Central memory CD4-positive, alpha-beta T cell (primary cell): ENCODE measurements at regions not wholly inside any gene's neighbourhood (a gene's known extent, or its start where the extent isn't known, plus 50 kb on each side); places are given as distances from the start of the nearest gene placed in this dataset.
A peak's percentile ranks its signal among the peaks of the same experiment; 100 is the strongest.
"Not testable (repeated sequence)": the region's sequence is repeated elsewhere in the genome, so short reads cannot be mapped to it uniquely, and the experiment has no call there.

ENCODE experiments used
- DNase-seq: peaks from one replicate; pipeline ENCODE4 v3.0.0; 2022

DNA sequence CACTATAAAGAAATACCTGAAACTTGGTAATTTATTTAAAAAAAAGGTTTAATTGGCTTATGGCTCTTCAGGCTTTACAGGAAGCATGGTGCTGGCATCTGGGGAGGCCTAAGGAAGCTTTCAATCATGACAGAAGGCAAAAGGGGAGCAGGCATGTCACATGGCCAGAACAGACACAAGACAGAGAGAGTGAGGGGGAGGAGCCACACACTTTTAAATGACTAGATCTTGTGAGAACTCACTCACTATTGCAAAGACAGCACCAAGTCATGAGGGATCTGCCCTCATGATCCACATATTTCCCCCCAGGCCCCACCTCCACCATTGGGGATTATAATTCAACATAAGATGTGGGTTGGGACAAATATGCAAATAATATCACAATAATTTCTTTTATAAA, 355.6 kb downstream of the DAD1 start:
- no peak for DNase-seq

DNA sequence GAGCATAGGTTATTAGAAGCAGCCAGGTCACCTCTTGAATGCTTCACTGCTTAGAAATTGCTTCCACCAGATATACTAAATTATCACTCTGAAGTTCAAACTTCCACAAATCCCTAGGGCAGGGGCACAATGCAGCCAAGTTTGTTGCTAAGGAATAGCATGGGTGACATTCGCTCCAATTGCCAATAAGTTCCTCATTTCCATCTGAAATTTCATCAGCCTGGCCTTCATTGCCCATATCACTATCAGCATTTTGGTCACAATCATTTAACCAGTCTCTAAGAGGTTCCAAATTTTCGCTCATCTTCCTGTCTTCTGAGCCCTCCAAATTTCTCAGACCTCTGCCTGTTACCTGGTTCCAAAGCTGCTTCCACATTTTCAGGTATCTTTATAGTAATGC, 356.1 kb downstream of the DAD1 start:
- DNase-seq, result no peak

DNA sequence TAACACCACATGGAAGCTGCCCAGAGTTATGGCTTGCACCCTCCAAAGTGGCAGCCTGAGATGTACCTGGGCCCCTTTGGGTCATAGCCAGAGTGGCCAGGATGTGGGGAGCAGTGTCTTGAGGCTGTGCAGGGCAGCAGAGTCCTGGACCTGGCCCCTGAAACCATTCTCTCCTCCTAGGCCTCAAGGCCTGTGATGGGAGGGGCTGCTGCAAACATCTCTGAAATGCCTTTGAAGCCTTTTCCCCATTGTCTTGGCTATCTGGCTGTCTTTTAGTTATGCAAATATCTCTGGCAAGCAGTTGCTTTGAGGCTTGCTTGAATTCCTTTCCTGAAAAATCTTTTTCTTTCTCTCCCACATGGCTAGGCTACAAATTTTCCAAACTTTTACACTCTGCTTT, 356.5 kb downstream of the DAD1 start:
- no peak for DNase-seq

DNA sequence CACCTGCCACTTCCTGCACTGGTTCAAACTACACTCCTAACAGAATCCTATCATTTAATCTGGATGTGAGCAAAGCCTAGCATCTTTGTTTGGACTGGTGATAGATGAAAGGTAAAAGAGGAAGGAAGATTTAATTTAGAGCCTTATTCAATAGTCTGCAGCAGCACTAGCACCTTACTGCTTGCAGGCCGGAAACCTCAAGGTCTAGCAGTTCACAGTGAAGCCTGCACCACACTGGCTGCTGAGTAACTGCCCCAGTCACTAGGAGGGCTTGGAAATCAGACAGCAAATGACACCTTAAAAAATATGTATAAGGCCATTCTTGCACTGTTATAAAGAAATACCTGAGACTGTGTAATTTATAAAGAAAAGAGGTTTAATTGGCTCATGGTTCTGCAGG, 358.0 kb downstream of the DAD1 start:
- DNase-seq, result peak; percentile 14

DNA sequence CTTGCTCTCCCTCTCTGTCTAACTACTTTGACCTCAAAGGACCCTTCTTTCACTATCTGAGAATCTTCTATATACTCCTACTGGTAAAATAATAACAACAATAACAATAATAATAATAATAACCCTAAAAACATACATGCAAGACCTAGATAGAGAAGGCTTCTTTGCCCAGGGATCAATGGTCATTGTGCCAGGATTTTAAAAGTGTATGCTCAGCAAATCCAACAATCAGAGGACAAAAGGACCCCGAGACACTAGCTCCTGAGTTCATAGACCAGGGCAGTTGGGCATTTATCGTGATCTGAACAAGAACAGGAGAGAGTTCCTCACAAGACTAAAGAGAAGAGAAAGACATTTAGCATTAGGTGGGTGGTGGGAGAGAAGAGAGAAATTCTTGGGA, 358.5 kb downstream of the DAD1 start:
- DNase-seq, result no peak

DNA sequence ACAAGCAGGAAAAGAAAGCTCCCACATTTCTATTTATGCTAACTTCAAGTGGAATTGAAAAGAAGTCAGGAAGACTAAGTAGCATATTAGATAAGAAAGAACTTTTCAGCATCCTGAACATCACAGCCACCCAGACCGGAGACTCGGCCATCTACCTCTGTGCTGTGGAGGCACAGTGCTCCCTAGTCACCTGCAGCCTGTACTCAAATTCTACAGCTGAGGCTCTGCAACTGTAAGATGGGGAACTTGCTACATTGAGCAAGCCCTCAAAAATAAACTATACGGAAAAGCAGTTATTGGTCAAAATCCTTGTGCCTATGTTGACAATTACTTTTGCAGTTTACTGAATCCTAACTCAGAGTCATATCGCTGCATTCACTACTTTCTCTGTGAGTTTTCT, 361.9 kb downstream of the DAD1 start:
- DNase-seq, result no peak

DNA sequence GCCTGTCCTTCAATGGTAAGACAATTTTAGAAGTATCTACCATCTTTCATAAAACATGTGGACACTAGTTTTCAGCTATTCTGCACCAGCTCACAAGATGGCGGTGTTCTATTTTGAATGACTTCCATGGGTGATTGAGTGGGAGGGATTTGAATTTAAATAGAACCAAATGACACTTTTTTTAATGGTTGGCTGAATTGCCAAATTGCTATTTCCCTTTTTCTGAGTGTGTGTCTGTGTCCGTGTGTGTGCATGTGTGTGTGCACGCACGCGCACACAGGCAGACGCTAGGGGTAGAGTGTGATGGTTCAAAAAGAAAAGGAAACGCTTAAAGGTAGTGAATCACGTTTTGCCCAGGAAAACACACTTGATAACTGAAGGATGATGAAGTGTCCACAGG, 362.6 kb downstream of the DAD1 start:
- DNase-seq, result peak; percentile 32

DNA sequence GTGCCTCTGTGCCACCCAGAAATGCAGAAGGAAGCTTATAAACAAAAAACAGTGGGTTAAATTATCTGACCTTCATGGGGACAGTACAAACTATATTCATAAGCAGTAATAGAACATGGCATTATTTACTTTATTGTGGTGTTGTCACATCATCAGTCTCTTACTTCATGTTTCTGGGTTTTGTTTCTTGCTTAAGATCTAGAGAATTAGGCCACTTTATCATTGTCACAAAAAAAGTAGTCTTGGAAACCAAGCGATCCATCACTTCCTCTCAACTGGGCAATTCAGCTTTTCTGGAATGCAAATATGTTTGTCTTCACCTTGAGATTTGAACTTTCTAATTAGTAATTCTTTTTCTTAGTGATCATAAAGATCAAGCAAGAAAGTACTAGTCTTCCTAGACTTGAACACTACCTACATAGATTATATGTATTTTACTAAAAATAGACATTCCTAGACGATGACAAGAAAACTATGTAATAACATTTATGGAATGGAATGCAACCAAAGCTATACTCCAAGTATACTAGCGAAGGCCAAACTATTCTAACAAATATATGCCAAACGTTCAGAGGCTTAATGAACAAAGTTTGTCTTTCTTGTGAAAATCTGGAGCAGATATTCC, 363.4 kb downstream of the DAD1 start:
- no peak for DNase-seq

DNA sequence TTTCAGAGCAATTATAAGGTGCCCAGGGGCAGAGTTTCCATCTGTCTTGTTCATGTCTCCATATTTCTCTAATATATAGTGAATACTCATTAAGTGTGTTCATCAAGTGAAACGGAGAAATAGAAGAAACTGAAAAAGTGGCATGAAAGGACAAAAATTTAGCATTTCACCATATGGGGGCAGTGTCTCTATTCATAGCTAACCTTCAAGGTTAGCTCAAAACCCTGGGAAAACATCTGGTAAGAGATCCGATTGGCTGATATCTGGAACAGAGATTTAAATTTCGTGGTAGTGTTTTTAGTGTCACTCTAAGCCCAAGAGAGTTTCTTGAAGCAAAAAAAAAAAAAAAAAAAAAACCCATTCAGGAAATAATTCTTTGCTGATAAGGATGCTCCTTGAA, 367.5 kb downstream of the DAD1 start:
- peak; percentile 9 for DNase-seq

DNA sequence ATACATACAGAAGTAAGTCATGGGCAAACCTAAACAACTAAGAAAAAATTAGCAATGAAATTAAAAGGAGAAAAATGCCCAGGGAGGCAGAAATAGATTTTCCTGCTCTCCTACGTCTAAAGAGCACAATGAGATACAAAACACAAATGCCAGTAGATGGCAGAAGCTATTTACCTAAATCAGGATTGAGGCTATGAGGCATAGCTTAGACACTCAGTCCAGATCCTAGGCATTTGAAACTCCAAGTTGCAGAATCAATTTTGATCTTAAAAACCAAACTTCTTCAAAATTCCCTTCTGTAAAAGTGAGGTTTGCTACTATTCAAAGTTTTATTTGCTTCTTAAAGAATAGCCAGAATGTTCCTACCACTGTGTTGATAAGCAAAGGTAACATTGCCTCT, 368.6 kb downstream of the DAD1 start:
- DNase-seq, result no peak

DNA sequence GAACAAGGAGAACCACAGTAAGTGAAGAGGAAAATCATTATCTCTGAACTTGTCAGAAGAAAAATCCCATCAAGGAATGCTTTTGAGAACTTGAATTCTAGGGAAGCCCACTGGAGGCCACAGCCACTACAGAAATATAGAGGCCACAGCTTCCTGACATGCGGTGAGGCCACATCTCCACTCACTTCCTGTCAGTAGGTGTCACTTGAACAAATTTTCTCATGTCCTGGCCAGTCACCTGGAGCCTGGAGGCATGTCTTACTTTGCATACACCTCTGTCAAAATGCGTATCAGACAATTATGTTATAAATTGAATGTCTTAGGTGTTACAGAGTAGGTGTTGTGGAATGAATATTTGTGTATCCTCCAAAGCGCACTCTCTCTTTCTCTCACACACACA, 370.3 kb downstream of the DAD1 start:
- peak; percentile 17 for DNase-seq

DNA sequence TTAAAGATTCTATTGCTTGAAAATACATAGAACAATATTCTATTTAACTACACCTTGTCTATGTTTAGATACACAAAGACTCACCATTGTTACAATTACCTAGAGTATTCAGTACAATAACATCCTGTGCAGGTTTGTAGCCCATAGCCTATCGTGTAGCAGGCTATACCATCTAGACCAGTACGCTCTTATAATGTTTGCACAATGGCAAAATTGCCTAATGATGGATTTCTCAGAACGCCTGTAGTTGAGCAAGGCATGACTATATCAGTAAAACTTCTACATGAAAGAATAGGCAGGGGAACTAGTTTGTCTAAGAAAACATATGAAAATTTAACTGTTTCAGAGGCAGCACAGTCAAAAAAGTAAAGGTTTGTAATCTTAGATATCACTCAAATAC, 375.9 kb downstream of the DAD1 start:
- no peak for DNase-seq

DNA sequence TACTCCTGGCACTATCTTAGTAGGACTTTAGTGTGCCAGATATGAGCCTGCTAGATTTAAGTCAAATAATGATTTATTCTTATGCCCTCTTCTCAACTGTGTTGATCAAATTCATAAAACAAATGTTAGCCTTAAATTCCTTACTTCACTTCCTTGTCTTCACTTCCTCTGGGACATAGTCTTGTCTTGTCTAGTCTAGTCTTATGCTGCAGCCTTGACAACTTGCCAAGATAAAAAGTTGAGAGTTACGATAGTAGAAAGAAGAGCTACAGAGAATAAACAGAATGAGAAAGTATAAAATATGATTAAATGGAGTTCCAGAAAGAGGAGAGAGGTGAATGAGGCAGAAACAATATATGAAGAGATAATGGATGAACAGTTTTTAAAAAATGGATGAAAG, 378.1 kb downstream of the DAD1 start:
- no peak for DNase-seq

DNA sequence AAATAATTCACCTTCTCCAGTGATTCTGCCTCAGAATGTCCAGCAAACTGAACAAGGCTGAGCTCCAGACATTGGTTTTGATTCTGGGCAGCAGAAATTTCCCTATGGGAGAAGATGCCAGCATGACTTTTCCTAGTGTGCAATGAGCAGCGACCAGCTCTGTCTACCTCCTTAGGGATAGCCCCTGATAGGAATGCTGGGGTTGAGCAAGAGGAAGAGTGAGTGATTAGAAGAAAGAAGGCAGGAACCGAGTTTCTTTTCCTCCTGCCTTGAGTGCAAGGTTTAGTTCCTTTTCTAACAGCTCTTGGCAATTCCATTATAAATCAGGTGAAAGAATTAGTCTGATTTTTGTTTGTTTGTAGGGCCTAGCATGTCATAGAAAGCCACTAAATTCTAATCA, 379.0 kb downstream of the DAD1 start:
- DNase-seq, result no peak

DNA sequence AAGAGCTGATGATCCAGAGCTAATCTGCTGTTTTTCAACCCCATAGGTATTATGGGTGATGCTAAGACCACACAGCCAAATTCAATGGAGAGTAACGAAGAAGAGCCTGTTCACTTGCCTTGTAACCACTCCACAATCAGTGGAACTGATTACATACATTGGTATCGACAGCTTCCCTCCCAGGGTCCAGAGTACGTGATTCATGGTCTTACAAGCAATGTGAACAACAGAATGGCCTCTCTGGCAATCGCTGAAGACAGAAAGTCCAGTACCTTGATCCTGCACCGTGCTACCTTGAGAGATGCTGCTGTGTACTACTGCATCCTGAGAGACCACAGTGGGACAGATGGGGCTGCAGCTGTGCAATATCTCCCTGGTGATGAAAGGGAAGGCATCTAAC, 386.0 kb downstream of the DAD1 start:
- no peak for DNase-seq

DNA sequence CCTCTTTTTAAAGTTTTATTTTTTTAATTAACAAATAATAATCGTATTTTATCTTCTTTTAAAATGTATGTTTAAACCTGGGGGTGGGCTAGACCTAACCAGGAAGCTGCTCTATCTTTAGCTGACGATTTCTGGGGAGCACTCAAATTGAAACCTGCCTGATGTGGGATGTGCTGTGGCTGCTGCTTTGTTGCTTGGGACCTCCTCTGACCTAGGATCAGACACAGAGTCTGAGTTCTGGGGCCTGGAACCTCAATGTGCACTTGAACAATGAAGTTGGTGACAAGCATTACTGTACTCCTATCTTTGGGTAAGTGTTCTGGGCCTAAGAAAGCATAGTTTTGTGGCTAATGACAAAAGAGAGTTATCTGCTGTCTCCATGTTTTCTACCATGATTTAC, 386.7 kb downstream of the DAD1 start:
- no peak for DNase-seq

DNA sequence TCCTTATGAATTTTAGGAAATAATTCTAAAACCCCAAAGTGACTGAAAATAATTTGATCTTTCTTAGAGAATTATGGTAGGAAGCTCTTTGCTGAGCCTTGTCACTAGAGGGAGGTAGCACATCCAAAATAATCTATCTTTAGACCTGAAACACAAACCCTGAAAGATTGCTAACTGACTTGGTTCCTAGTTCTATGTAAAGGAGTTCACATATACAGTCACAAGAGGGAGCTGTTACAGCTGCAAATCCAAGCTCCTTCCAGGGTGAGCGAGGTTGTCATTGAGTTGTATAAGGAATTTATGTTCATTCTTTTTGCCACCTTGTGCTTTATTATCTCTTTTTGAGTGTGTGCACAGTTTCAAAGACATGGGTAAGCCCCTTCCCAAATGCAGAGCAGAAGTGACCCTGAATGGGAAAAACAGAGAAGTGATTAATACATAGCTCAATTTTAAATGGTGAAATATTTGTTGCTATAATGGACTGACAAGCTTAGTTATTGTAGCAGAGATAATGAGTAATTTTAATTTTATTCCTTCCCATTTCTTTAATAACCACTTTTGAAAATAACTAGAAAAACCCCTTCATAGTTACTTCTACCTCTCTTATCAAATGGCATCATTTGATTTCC, 387.9 kb downstream of the DAD1 start:
- DNase-seq, result peak; percentile 22

DNA sequence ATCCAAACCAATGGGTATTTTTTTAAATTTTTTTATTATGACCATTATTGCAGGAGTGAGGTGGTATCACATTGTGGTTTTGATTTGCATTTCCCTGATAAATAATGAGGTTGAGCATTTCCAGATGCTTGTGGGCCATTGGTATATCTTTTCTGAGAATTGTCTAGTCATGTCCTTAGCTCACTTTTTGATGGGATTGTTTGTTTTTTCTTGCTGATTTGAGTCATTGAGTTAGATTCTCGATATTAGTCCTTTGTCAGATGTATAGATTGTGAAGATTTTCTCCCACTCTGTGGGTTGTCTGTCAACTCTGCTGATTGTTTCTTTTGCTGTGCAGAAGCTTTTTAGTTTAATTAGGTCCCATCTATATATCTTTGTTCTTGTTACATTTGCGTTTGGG, 388.9 kb downstream of the DAD1 start:
- not testable (repeated sequence) for DNase-seq

DNA sequence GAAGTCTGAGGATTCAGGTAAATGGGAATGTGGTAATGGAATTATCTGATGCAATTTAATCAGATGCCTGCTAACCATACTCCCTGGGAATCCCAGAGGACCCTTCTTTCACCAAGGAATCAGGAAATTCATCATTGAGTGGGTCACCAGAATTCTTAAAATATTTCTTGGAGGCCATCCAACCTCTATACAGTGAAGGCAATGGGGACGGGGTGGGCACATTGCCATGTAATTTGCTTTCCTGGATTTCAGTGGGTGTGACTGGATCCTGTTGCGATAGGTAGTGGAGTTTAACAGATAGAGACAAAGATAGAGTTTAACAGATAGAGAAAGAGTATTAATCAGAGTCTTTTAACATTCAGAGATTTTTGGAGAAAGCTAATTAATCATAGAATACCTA, 394.4 kb downstream of the DAD1 start:
- no peak for DNase-seq

DNA sequence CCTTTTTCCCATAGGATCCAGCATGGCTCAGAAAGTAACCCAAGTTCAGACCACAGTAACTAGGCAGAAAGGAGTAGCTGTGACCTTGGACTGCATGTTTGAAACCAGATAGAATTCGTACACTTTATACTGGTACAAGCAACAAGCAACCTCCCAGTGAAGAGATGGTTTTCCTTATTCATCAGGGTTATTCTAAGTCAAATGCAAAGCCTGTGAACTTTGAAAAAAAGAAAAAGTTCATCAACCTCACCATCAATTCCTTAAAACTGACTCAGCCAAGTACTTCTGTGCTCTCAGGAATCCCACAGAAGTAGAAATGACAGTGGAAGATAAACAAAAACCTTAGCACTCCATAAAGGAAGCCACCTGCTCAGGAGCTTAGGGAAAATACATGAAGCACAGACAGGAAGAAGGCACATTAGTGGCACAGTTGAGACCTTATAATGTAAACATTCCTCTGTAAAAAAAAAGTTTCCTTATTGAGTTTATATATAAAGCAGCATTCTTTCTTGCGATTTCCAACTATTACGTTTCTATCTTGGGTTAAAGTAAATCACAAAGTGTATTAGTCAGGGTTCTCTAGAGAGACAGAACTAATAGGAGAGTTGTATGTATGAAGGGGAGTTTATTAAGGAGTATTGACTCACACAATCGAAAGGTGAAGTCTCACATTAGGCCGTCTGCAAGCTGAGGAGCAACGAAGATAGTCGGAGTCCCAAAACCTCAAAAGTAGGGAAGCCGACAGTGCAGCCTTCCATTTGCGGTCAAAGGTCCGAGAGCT, 398.4 kb downstream of the DAD1 start:
- DNase-seq, result no peak

DNA sequence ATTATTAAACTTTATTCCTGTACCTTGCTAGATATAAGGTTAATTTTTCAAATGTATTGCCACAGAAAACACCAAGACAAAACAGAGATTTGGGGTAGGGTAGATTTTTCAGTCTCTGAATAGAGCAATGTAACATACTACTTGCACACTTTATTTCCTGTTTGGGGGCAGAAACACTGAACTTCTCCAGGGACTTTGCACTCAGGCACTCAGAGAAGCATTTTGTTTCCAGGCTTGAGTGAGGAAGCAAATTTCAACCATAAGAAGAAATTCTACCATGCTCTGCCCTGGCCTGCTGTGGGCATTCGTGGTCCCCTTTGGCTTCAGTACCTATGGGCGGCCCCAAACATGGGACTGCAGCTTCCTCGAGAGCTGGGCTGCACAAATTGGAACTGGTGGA, 399.1 kb downstream of the DAD1 start:
- no peak for DNase-seq

DNA sequence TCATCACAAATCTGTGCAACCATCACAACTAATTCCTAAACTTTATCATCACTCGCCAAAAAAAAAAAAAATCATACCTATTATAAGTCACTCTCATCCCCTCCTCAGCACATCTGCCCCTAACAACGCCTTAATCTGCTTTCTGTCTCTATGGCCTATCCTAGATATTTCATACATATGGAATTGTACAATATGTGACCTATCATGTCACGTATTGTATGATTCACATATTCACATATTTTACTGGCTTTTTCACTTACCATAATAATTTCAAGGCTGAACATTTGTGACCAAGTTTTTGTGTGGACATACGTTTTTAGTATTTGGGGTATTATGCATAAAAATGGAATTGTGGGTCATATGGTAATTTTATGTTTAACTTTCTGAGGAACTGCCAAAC, 400.7 kb downstream of the DAD1 start:
- DNase-seq, result no peak

DNA sequence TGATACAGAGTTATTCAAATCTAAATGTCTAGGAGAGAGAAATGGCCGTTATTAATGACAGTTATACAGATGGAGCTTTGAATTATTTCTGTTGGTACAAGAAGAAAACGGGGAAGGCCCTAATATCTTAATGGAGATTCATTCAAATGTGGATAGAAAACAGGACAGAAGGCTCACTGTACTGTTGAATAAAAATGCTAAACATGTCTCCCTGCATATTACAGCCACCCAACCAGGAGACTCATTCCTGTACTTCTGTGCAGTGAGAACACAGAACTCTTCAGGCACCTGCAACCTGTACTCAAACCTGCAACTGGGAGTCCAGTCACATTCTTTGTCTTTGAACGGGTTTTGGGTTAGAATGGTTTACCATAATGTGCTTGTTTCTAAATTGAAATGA, 403.2 kb downstream of the DAD1 start:
- no peak for DNase-seq

DNA sequence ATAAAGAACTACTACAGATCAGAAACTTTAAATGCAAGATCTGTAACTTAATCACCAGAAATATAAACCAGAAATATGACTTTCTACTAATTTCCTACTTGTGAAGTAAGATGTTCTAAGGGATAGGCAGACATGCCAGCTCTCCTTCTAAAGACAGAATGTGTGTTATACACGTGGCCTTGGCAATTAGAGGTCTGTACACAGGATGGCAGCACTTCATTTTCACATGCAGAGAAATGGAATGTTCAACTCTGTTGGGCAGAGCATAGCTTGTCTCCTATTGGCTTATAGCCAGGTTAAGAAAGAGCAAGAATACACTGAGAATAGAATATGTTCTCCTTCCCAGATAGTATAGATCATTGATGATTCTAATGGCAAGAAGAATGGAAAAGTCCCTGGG, 403.8 kb downstream of the DAD1 start:
- DNase-seq, result no peak

DNA sequence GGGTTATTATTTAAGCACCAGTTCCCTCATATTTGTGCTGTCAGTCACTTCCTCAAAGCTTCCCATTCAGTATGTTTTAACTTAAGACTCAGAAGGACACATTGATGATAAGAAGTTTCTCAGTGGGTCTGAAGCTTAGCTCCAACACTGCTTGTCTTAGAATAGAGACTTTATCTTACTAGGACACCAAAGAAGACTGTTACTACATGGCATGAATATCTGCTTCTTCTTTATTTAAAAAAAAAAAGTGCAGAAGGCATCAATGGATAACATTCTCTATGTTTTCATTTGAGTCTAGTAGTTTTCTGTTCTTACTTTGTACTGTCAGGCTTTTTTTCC, 404.2 kb downstream of the DAD1 start:
- no peak for DNase-seq
